Right ventricle myocardium inferior (tissue), 1 donor: ENCODE measurements at regions not wholly inside any gene's neighbourhood (a gene's known extent, or its start where the extent isn't known, plus 50 kb on each side); places are given as distances from the start of the nearest gene placed in this dataset.
A peak's percentile ranks its signal among the peaks of the same experiment; 100 is the strongest.

Experiments used
- ATAC-seq: fragments of 200-7000 bp; cut with Tn5 transposase; one replicate; pipeline ENCODE4 v1.9.1; 2020; ENCODE audit warnings: mild to moderate bottlenecking, moderate library complexity
- DNase-seq: peaks from one replicate; pipeline ENCODE4 v3.0.0; 2021; ENCODE audit errors: missing footprints
- intact Hi-C: fragments of 100-400 bp; cut with DNase I; formaldehyde crosslinking; loops from one replicate; pipeline ENCODE4 v1.11.0; 2022
- donor health status: DM: no; HTN: yes; CAD: no; lungs with severe emphysema.

DNA sequence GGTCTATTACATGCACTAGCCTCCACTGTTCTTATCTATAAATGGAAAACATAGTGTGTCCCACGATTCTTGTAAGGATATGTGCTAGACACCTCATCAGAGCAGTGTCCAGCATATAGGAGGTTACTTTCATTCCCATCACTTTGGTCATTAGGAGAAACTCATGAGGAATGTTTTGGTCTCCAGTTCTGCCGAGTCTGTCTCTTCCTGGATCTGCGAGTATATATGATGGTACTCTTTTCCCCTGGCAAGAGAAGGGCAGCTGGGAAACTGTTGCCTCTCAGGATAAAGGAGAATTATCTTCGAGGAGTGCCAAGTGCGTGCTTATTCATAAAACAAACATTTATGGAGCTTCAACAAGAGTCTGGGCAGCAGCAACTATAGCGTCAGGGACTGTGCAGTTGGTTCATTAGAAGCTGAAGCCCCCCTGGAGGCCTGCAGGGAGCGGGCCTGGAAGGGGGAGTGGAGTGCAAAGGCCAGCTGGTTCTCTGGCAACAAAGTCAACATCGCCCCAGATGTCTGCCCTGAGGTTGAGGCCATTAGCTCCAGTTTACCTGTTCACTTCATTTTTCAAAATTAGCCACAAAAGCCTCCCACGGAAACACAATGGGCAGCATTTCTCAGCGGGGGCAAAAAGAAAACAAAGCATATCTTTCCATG is 811.9 kb downstream of the MAFB start:
- ATAC-seq: no peak
- intact Hi-C loops: no loop called here
- DNase-seq: no peak

DNA sequence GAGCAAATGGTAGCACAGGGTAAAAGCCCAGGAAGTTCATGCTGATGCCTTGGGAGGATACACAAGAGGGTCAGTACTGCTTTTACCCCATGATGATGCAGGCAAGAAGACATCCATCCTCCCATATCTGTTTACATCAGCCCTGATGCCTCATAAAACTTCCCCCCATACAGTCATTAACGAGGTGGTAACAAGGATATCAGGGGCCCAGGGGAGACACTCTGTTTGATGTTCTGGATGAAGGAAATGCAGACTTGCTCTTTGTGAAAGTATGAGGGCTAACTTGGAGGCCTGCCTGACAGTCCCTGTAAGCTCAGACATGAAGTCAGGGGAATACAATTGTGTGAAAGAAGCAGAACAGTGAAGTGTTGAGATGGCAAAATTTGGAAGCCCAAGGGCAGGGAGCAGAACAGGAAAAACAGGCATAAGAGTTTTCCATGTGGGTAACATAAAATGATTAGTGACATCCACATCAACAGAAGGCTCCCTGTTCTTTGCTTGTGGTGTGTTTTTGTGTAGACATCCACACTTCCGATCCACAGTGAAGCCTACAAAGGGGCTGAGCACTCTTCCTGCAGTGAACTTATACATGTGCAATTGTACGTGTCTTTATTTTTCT is 813.4 kb downstream of the MAFB start:
- DNase-seq: no peak
- no peak for ATAC-seq
- intact Hi-C loops: no loop called here

- intact Hi-C loops: loop anchor here (5.0 kb wide), 2 partner anchors 607 to 762 kb away; no protein-coding TSS in a partner anchor
- ATAC-seq (peak; percentile 93), DNase-seq (peak; percentile 79)
Observed at GRCh38 chr20:39874049-39874893, 814.8 kb downstream of the MAFB start.

DNA sequence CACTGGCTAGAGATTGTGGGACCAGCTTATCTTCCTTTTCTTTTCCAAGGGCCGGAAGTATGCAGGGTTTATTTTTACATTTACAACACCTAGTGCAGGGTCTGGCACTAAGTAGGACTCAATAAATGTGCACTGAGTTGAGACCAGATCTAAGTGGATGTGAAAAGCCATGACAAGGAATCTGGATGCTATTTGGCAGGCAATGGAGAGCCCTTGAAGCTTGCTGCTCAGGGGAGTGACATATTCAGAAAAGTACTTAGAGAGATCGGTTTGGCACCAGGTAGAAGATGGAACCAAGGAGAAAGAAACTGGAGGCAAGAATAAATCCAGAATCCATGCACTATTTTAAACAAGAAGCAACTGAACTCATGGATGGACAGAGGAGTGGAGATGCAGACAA is 815.8 kb downstream of the MAFB start:
- ATAC-seq (no peak), DNase-seq (no peak)
- intact Hi-C loops: loop anchor here (5.0 kb wide), 2 partner anchors 606 to 761 kb away; no protein-coding TSS in a partner anchor

GRCh38 chr20:39871013-39871412 is 818.0 kb downstream of the MAFB start:
- DNase-seq (no peak), ATAC-seq (no peak)
- intact Hi-C loops: loop anchor here (5.0 kb wide), 2 partner anchors 604 to 759 kb away; no protein-coding TSS in a partner anchor

GRCh38 chr20:39865446-39865845 is 823.6 kb downstream of the MAFB start:
- ATAC-seq: no peak
- intact Hi-C loops: no loop called here
- DNase-seq: no peak

GRCh38 chr20:39862470-39862891 is 826.6 kb downstream of the MAFB start:
- no peak for DNase-seq
- ATAC-seq: peak; percentile 89
- intact Hi-C loops: no loop called here

DNA sequence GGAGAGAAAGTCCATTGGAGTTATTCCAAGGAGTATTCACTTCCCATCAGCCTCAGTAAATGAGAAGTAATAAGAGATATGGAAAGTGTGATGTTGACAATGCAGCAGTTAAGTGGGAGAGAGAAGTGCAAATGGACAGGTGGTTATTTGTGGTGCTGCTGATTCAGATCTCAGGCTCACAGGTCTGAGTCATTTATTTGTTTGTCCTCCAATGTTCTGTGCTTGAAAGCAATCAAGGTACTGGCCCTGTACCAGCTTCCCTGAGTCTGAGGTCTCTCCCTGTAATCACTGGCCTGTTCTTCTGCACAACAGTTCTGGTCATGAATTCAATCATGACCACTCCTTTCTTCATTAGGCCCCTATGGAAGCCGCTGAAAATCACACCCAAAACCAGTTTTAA is 827.7 kb downstream of the MAFB start:
- no peak for ATAC-seq
- no peak for DNase-seq
- intact Hi-C loops: no loop called here

- DNase-seq (no peak), ATAC-seq (no peak)
- intact Hi-C loops: no loop called here
Observed at GRCh38 chr20:39857835-39858234, 831.2 kb downstream of the MAFB start.

DNA sequence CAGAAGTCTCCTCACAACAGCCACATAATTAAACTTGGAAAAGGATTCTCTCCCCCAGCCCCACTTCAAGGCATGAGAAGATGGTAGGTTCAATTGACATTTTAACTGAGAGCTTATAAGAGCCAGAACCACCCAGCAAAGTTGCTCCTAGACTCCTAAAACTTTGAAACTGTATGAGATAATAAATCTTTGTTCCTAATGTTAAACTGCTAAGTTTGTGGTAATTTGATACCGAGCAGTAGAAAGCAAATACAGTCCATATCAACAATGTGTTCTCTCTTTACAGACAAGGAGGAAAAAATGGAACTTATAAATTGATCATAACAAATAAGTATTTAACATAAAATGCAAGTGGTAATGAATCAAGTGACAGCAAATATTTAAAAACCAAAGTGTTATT is 831.8 kb downstream of the MAFB start:
- DNase-seq (no peak), ATAC-seq (no peak)
- intact Hi-C loops: no loop called here

- ATAC-seq: no peak
- no peak for DNase-seq
- intact Hi-C loops: no loop called here
Observed at GRCh38 chr20:39855799-39856198, 833.2 kb downstream of the MAFB start.

- DNase-seq (no peak), ATAC-seq (no peak)
- intact Hi-C loops: no loop called here
Observed at GRCh38 chr20:39855056-39855455, 834.0 kb downstream of the MAFB start.

DNA sequence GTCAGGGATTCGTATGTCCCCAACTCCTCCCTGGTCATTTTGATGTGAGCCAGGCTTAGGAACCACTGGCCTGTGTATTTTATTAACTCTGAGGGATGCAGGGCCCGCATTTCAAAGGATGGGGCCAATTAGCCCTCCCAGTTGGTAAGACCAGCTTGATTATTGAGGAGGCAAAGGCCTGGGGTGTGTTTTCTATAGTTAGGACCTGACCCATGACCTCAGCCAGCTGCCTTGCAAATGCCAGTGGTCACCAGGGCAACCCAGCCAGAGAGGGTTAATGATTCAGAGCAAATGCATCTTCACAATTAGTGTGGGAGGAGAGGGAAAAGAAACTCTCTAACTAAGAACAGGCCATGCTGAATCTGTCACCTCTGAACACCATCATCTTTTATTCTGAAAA is 835.4 kb downstream of the MAFB start:
- ATAC-seq: no peak
- intact Hi-C loops: no loop called here
- DNase-seq: no peak

DNA sequence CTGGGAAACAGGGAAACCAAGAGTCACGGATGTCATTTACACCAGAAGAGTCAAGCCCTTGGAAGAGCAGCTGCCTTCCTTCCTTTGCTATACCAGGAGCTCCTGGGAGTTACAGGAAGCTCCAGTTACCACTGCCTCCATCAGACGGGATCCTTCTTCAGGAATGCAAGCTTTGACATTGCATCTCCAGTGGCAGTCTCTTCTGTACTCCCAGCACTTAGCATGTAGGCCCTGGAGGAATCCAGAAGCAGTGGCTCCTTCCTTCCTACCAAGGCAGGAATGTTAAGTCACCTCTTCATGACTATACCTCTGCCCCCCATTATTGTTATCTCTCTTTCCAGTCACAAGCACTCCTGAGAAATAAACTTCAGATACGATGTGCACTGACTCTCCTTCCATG is 836.0 kb downstream of the MAFB start:
- ATAC-seq (no peak), DNase-seq (no peak)
- intact Hi-C loops: no loop called here

- intact Hi-C loops: no loop called here
- ATAC-seq (no peak), DNase-seq (no peak)
Observed at GRCh38 chr20:39851459-39851858, 837.6 kb downstream of the MAFB start.

DNA sequence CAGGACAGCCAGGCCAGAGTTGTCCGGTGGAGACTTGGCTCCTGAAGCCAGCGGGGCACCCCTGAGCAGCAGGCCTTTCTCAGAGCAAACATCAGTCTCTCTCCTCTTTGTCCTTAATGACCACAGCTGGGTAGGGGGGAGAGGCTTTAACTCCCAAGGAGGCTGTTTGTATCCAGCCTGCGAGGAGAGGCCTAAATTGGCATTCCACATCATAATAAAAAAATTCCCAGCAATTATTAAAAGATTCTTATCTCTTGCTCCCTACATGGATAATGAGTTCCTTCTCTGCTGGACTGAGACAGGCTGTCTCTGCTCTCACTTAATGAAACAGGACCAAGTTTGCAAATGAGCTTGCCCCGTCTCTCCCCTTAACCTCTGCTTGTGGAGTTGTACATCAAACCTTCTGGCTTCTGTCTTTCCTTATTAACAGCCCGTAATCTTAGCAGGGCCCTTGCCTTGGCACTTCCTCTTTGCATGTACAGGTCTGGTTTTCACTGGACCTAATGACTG is 838.2 kb downstream of the MAFB start:
- ATAC-seq (no peak), DNase-seq (no peak)
- intact Hi-C loops: no loop called here

DNA sequence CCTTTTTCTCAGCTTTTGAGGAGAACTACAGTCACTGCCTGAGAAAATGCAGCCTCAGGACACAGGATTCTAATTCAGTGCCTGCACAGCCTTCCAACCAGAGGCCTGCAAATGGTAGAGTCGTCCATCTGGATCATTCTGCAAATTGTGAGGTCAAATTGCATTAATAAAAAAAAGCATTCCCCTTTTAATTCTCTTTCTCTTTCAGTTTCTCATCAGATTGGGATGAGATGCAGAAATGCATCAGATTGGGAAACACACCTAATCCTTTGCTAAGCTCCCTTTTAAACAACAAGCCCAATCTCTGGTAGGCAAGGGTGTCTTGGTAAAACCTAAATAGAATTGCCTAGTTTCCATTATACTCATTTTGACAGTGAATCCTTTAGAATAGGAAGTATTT is 838.8 kb downstream of the MAFB start:
- ATAC-seq (no peak), DNase-seq (no peak)
- intact Hi-C loops: no loop called here

DNA sequence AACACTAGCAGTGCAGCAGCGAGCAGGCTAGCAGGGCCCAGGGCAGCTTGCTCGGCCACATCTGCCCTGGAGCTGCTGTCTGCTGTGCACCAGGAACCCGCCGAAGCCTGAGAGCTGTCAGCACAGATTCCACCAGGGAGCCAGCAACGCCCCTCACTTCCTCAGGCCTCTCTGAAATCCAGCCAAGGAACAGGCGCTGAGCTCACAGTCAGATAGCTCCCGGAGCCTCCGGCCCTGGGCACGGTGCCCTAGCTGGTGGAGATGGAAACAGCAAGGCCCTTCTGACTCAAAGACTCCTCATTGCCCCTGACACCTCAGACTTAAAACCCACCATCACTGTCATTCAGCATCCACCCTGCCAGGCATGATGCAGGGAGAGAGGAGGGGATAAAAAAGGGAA is 839.4 kb downstream of the MAFB start:
- ATAC-seq (peak; percentile 98), DNase-seq (peak; percentile 93)
- intact Hi-C loops: no loop called here

DNA sequence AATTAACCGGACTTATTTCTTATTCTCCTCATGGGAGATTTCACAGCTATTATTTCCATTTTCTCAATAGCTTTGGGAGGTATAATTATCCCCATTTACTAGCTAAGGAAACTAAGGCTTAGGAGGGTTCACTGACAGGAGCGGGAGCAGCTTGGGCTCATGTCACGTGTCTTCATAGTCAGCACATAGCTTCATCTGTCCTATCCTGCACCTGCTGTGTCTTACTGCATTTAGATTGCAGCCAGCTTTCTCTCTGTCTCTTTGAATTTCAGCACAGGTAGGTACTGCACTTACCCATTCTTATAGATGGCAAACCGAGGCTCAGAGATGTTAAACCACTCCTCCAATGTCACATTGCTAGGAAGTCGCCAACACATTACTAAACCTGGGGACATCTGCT is 839.9 kb downstream of the MAFB start:
- ATAC-seq (no peak), DNase-seq (no peak)
- intact Hi-C loops: no loop called here
